C4-2B (cell line): ENCODE measurements at regions not wholly inside any gene's neighbourhood (a gene's known extent, or its start where the extent isn't known, plus 50 kb on each side); places are given as distances from the start of the nearest gene placed in this dataset.

ENCODE experiments used
- CTCF ChIP-seq: fragments of 450-650 bp; conservative IDR thresholded peaks from 2 replicates; pipeline ENCODE4 v1.5.1; 2017; ENCODE audit warnings: mild to moderate bottlenecking
- ZFX ChIP-seq: fragments of 450-650 bp; IDR thresholded peaks from 2 replicates; pipeline ENCODE4 v1.6.1; 2017

DNA sequence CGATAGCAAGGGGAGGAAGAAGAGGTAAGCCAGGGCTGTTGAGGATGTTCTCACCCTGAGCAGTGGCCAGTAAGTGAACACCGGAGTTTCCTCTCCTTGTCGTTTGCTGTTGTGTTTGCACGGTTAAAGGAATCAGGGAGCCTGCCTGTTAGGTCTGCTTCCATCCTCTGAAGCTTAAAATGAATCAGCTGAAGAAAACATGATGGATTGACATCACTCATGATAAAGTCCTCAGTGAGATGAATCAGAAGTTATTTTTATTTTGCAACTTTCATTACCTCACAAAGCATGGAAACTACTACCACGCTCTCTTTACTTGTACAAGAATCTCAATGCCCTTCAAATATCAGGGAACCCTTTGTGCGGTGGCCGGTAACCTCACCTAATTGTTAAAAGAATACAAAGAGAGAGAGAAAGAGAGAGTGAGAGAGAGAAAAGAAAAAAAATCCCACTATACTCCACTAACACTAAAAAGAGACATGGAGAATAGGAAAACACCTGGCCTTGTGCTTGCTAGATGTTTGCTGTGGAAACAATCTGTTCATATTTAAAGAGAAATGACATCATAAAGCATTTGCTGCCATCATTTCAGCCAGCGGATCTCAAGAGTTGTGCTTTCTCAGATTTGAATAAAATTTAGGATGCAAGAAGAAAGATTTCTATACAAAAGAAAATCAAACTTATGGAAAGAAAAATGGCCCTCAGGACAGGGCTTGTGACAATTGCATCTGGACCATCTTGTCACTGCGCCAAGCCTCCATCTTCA lies 441.6 kb upstream of the SALL1 start:
- TF ChIP-seq CTCF (no peak), ZFX (no peak)
